ENCODE measurements at regions not wholly inside any gene's neighbourhood (a gene's known extent, or its start where the extent isn't known, plus 50 kb on each side); places are given as distances from the start of the nearest gene placed in this dataset.

DNA sequence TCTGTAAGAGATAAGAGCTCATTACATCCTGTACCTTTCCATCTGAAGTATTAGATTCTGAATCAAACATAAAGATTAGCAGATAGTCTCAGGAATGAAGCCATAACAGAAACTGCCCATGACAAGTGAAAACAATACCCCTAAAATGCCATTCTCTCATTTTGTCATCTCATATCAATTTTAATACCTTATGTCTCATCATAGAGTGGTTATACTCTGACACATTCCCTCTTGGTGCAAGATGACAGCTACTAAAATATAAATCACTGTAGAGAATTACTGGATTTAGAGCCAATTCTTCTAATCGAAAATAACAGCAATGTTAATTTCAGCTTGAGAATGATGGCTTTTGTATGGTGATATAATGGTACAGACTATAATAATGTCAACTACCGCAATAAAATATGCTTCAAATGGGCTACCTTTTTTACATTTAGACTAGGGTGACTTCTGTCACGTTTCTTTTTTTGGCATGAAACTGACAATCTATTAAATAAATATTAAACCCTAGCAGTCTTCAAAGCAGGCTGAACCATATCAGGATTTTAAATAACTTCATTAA is 125.1 kb upstream of the ITGA4 start:
- H3K36me3 Mint-ChIP-seq, result peaks cover 5 to 27% of the 10 kb centered on the region in 2 donors
- no peaks in the 10 kb centered on the region for H3K27me3 ChIP-seq (ENCODE audit: insufficient read depth, low read length)
- DNase-seq, result no peak
- H3K4me3 ChIP-seq (ENCODE audit: low read length in 2 of 2), result no peak overlapping the region
- POLR2A ChIA-PET (ENCODE audit: partially characterized antibody), result interaction anchor here (1.1 kb wide), 1 partner anchor 12 kb away, joined by 3 read pairs; no protein-coding TSS in a partner anchor
- peaks cover 3 to 25% (median 12%) of the 10 kb centered on the region in 8 donors for H3K9me3 Mint-ChIP-seq
- CTCF ChIA-PET (ENCODE audit: partially characterized antibody), result no interaction called here
- peak overlapping the region in 1 of 7 donors; percentile 70 for H3K27ac Mint-ChIP-seq
- peaks cover 4 to 10% (median 6%) of the 10 kb centered on the region in 4 donors for H3K4me1 Mint-ChIP-seq
- no peaks in the 10 kb centered on the region for H3K36me3 ChIP-seq (ENCODE audit: insufficient read depth, low read length)
- H3K27ac ChIP-seq (ENCODE audit: low read depth, low read length), result no peak overlapping the region
- no peaks in the 10 kb centered on the region for H3K27me3 Mint-ChIP-seq
- H3K4me3 Mint-ChIP-seq, result no peak overlapping the region
- intact Hi-C loops (cut with micrococcal nuclease), result no loop called here
- H3K9me3 ChIP-seq (ENCODE audit: control insufficient read depth in 1 of 2, low read length in 2 of 2), result no peaks in the 10 kb centered on the region
- peaks cover 5% of the 10 kb centered on the region for H3K4me1 ChIP-seq (ENCODE audit: insufficient read depth, low read length)

DNA sequence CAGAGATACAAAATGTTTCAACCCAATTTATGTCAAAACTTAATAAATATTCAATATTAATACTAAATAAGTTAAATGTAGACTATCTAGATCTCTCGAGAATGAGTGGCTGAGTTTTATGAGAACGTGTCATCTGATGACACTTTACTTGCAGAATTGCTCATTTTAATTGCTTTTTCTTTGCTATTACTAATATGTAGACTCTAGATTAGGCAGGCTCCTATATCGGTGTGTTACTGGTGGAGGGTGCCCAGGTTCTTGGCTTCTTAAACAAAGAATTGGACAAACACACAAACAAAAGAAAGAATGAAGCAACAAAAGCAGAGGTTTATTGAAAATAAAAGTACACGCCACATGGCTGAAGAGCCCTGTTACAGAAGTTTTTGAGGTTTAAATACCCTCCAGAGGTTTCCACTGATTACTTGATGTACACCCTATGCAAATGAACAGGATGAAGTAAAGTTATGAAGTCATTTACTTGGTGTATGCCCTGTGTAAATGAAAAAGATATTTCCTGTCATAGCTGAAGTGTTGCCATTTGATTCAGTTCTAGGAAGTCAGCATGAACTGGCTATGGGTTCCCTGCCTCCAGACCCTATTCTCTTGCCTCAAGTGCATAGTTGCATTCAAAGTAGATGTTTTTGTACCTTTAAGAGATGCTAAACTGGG is 122.9 kb upstream of the ITGA4 start:
- no peak for DNase-seq
- POLR2A ChIA-PET (ENCODE audit: partially characterized antibody), result no interaction called here
- peak overlapping the region in 3 of 7 donors; percentile 33 to 59 (median 38) for H3K27ac Mint-ChIP-seq
- peaks cover 4 to 13% (median 6%) of the 10 kb centered on the region in 4 donors for H3K4me1 Mint-ChIP-seq
- no peaks in the 10 kb centered on the region for H3K27me3 Mint-ChIP-seq
- H3K4me1 ChIP-seq (ENCODE audit: insufficient read depth, low read length), result peaks cover 5% of the 10 kb centered on the region
- H3K4me3 ChIP-seq (ENCODE audit: low read length in 2 of 2), result no peak overlapping the region
- peak overlapping the region in 2 of 8 donors; percentile 17 to 22 for H3K4me3 Mint-ChIP-seq
- H3K27ac ChIP-seq (ENCODE audit: low read depth, low read length), result no peak overlapping the region
- H3K9me3 Mint-ChIP-seq, result peaks cover 0 to 14% (median 5%) of the 10 kb centered on the region in 8 donors
- no peaks in the 10 kb centered on the region for H3K9me3 ChIP-seq (ENCODE audit: control insufficient read depth in 1 of 2, low read length in 2 of 2)
- intact Hi-C loops (cut with micrococcal nuclease), result no loop called here
- H3K36me3 Mint-ChIP-seq, result peaks cover 7 to 21% of the 10 kb centered on the region in 2 donors
- CTCF ChIA-PET (ENCODE audit: partially characterized antibody), result interaction anchor here (0.7 to 1.2 kb wide), 2 partner anchors 10 to 122 kb away, joined by 3 read pairs; partner anchors contain the start of gene ITGA4
- H3K27me3 ChIP-seq (ENCODE audit: insufficient read depth, low read length), result no peaks in the 10 kb centered on the region
- no peaks in the 10 kb centered on the region for H3K36me3 ChIP-seq (ENCODE audit: insufficient read depth, low read length)

DNA sequence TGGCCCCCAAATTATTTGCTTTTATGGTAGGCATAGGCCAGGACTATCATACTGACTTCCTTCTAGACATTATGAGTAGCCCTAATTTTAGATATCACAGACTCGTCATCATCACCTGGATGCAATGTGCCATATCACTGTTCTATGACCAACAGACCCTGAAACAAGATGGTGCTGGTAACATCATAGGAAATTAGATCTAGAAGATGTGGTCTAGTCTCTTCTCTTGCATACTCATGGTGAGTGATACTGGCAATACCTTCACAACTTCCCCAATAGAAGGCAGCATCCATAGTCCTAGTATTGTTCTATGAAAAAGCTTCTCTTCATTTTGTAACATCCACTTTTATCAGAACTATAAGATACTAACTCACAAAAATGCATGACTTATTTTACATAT is 116.3 kb upstream of the ITGA4 start:
- POLR2A ChIA-PET (ENCODE audit: partially characterized antibody), result no interaction called here
- Histone ChIP-seq H3K4me3 (ENCODE audit: low read length in 2 of 2) (no peak overlapping the region), H3K9me3 (ENCODE audit: control insufficient read depth in 1 of 2, low read length in 2 of 2) (no peaks in the 10 kb centered on the region), H3K36me3 (ENCODE audit: insufficient read depth, low read length) (no peaks in the 10 kb centered on the region), H3K27ac (ENCODE audit: low read depth, low read length) (no peak overlapping the region), H3K4me1 (ENCODE audit: insufficient read depth, low read length) (no peaks in the 10 kb centered on the region), H3K27me3 (ENCODE audit: insufficient read depth, low read length) (no peaks in the 10 kb centered on the region)
- intact Hi-C loops (cut with micrococcal nuclease), result no loop called here
- Mint-ChIP-seq H3K9me3 (peaks cover 0 to 7% (median 2%) of the 10 kb centered on the region in 8 donors), H3K27ac (no peak overlapping the region), H3K27me3 (no peaks in the 10 kb centered on the region), H3K4me1 (peaks cover 0 to 5% (median 1%) of the 10 kb centered on the region in 4 donors), H3K36me3 (peaks cover 6 to 40% of the 10 kb centered on the region in 2 donors), H3K4me3 (no peak overlapping the region)
- CTCF ChIA-PET (ENCODE audit: partially characterized antibody), result no interaction called here
- no peak for DNase-seq

DNA sequence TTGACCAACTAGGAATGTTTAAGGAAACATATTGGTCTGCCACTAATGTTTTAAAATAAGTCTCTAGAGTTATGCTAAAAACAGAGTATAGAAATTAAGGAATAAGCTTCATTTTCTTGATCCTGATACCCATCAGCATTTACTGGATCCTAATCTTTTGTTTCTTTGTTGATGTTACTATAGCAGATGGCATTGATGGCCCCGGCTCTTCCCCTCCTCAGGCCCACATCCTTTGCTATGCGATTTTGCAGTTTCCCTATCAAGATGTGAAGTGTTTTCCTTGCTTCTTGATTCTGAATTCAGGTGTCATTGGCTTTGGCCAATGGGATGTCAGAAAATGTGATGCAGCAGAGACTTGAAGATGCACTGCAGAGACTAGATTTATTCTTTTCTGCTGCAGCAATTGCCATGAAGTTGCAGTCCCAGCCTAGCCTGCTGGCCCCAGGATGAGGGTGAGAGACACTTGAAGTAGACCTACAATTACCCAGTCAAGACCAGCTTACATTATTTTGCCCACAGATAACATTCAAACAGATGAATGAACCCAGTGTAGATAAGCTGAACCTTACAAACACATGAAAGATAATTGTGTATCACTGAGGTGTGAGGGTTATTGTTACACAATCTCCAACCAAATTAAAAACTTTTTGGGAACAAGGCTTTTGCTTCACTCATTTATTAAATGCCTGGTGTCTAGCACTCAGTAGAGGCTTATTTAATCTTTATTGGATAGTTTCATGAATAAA is 115.2 kb upstream of the ITGA4 start:
- Mint-ChIP-seq H3K4me3 (no peak overlapping the region), H3K27me3 (no peaks in the 10 kb centered on the region), H3K27ac (no peak overlapping the region), H3K36me3 (peaks cover 6 to 40% of the 10 kb centered on the region in 2 donors), H3K9me3 (peaks cover 0 to 7% (median 3%) of the 10 kb centered on the region in 8 donors), H3K4me1 (peaks cover 0 to 5% (median 1%) of the 10 kb centered on the region in 4 donors)
- no peak for DNase-seq
- POLR2A ChIA-PET (ENCODE audit: partially characterized antibody), result no interaction called here
- CTCF ChIA-PET (ENCODE audit: partially characterized antibody), result no interaction called here
- Histone ChIP-seq H3K27ac (ENCODE audit: low read depth, low read length) (no peak overlapping the region), H3K27me3 (ENCODE audit: insufficient read depth, low read length) (no peaks in the 10 kb centered on the region), H3K4me3 (ENCODE audit: low read length in 2 of 2) (no peak overlapping the region), H3K4me1 (ENCODE audit: insufficient read depth, low read length) (no peaks in the 10 kb centered on the region), H3K36me3 (ENCODE audit: insufficient read depth, low read length) (no peaks in the 10 kb centered on the region), H3K9me3 (ENCODE audit: control insufficient read depth in 1 of 2, low read length in 2 of 2) (no peaks in the 10 kb centered on the region)
- intact Hi-C loops (cut with micrococcal nuclease), result no loop called here

GRCh38 chr2:181348107-181348837 is 108.9 kb upstream of the ITGA4 start:
- Mint-ChIP-seq H3K27me3 (no peaks in the 10 kb centered on the region), H3K27ac (no peak overlapping the region), H3K9me3 (peaks cover 0 to 8% (median 0%) of the 10 kb centered on the region in 8 donors), H3K4me1 (peaks cover 0 to 5% (median 2%) of the 10 kb centered on the region in 4 donors), H3K36me3 (peaks cover 0 to 10% of the 10 kb centered on the region in 2 donors), H3K4me3 (no peak overlapping the region)
- ChIA-PET CTCF (ENCODE audit: partially characterized antibody) (no interaction called here), POLR2A (ENCODE audit: partially characterized antibody) (no interaction called here)
- no peaks in the 10 kb centered on the region for H3K36me3 ChIP-seq (ENCODE audit: insufficient read depth, low read length)
- no peak for DNase-seq
- H3K4me1 ChIP-seq (ENCODE audit: insufficient read depth, low read length), result no peaks in the 10 kb centered on the region
- no peaks in the 10 kb centered on the region for H3K9me3 ChIP-seq (ENCODE audit: control insufficient read depth in 1 of 2, low read length in 2 of 2)
- intact Hi-C loops (cut with micrococcal nuclease), result no loop called here
- H3K27me3 ChIP-seq (ENCODE audit: insufficient read depth, low read length), result no peaks in the 10 kb centered on the region
- no peak overlapping the region for H3K27ac ChIP-seq (ENCODE audit: low read depth, low read length)
- no peak overlapping the region for H3K4me3 ChIP-seq (ENCODE audit: low read length in 2 of 2)

DNA sequence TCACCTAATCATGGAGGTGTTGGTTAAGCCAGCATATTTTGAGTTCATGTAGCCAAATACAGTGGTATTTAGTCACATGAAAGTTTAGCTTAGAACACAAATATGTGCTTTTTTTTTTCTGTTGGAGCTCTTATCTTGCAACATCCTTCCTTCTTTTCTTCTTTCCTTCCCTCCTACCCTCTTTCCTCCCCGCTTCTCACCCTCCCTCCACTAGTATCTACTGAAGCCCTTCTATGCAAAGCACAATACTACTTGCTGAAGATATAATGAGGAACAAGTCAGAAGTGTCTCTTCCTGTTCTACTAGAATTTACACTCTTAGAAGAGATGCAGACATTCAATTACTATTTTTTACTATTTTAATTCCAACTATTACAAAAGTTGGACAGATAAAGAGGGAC is 105.0 kb upstream of the ITGA4 start:
- H3K36me3 ChIP-seq (ENCODE audit: insufficient read depth, low read length), result no peaks in the 10 kb centered on the region
- POLR2A ChIA-PET (ENCODE audit: partially characterized antibody), result no interaction called here
- intact Hi-C loops (cut with micrococcal nuclease), result no loop called here

DNA sequence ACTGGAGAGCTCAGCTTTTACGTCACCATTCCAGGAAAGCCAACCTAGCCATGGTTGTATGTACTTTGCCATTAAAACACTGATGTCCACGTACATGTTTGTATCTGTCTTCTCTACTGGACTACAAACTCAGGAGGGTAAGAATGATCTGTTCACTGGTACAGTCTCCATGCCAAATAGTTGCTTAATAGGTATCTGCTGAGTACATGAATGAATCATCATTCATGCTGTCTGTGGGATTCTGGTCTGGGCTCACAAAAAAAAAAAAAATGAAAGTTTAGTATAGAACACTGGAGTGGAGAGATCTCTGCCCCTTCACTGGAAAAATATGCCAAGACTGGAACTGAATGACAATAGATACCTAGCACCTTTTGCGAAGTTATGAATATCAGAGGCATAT is 102.6 kb upstream of the ITGA4 start:
- H3K36me3 ChIP-seq (ENCODE audit: insufficient read depth, low read length), result no peaks in the 10 kb centered on the region
- H3K4me3 ChIP-seq (ENCODE audit: low read length in 2 of 2), result no peak overlapping the region
- intact Hi-C loops (cut with micrococcal nuclease), result no loop called here
- no peak for DNase-seq
- H3K9me3 Mint-ChIP-seq, result no peaks in the 10 kb centered on the region
- H3K27ac Mint-ChIP-seq, result peak overlapping the region in 1 of 7 donors; percentile 56
- no peaks in the 10 kb centered on the region for H3K9me3 ChIP-seq (ENCODE audit: control insufficient read depth in 1 of 2, low read length in 2 of 2)
- H3K27me3 Mint-ChIP-seq, result no peaks in the 10 kb centered on the region
- no peak overlapping the region for H3K27ac ChIP-seq (ENCODE audit: low read depth, low read length)
- no peaks in the 10 kb centered on the region for H3K4me1 ChIP-seq (ENCODE audit: insufficient read depth, low read length)
- ChIA-PET POLR2A (ENCODE audit: partially characterized antibody) (no interaction called here), CTCF (ENCODE audit: partially characterized antibody) (no interaction called here)
- no peaks in the 10 kb centered on the region for H3K27me3 ChIP-seq (ENCODE audit: insufficient read depth, low read length)
- H3K4me3 Mint-ChIP-seq, result no peak overlapping the region
- peaks cover 2 to 18% of the 10 kb centered on the region in 2 donors for H3K36me3 Mint-ChIP-seq
- H3K4me1 Mint-ChIP-seq, result peaks cover 0 to 4% (median under 1%) of the 10 kb centered on the region in 4 donors

More for the DNA sequence above, 105.0 kb upstream of the ITGA4 start:
- DNase-seq, result no peak
- Histone ChIP-seq H3K4me1 (ENCODE audit: insufficient read depth, low read length) (no peaks in the 10 kb centered on the region), H3K27me3 (ENCODE audit: insufficient read depth, low read length) (no peaks in the 10 kb centered on the region), H3K4me3 (ENCODE audit: low read length in 2 of 2) (no peak overlapping the region), H3K9me3 (ENCODE audit: control insufficient read depth in 1 of 2, low read length in 2 of 2) (no peaks in the 10 kb centered on the region), H3K27ac (ENCODE audit: low read depth, low read length) (no peak overlapping the region)
- H3K27ac Mint-ChIP-seq, result no peak overlapping the region
- H3K4me3 Mint-ChIP-seq, result no peak overlapping the region
- peaks cover 0 to 3% (median 0%) of the 10 kb centered on the region in 8 donors for H3K9me3 Mint-ChIP-seq
- CTCF ChIA-PET (ENCODE audit: partially characterized antibody), result interaction anchor here (1.2 kb wide), 1 partner anchor 44 kb away, joined by 3 read pairs; no protein-coding TSS in a partner anchor
- peaks cover 2 to 18% of the 10 kb centered on the region in 2 donors for H3K36me3 Mint-ChIP-seq
- no peaks in the 10 kb centered on the region for H3K27me3 Mint-ChIP-seq
- peaks cover 0 to 5% (median 2%) of the 10 kb centered on the region in 4 donors for H3K4me1 Mint-ChIP-seq

Measured in CD4-positive, alpha-beta memory T cell (primary cell).